ENCODE measurements at regions not wholly inside any gene's neighbourhood (a gene's known extent, or its start where the extent isn't known, plus 50 kb on each side); places are given as distances from the start of the nearest gene placed in this dataset.

GRCh38 chr12:58719161-58719560, 201.1 kb downstream of the LRIG3 start:
- H3K4me3 ChIP-seq (replicated peaks in 1 of 2; ENCODE audit: low read depth in 1 of 2, low read length in 2 of 2) = no peak overlapping the region
- H3K4me1 ChIP-seq (ENCODE audit: control insufficient read depth in 1 of 2, insufficient read depth in 2 of 2, low read length in 2 of 2) = no peaks in the 10 kb centered on the region
- RAD21 ChIA-PET (ENCODE audit: low non-redundant PET in 1 of 2, low total read pairs in 2 of 2, uncharacterized antibody in 2 of 2, unreplicated experiment in 2 of 2) = no interaction called here
- intact Hi-C loops (cut with micrococcal nuclease) = no loop called here
- H3K9me3 ChIP-seq (ENCODE audit: control insufficient read depth in 1 of 2, insufficient read depth in 1 of 2, low read depth in 1 of 2, low read length in 2 of 2) = no peaks in the 10 kb centered on the region
- CTCF ChIA-PET = no interaction called here
- no peaks in the 10 kb centered on the region for H3K79me2 ChIP-seq (ENCODE audit: insufficient read depth, low read length)
- no peak for TF ChIP-seq ZNF274 (IDR thresholded peaks at IDR 0.05; ENCODE audit: low read depth, low read length)
- no peak for TF ChIP-seq SRF (IDR thresholded peaks at IDR 0.05; ENCODE audit: low read depth)
- no peak for TF ChIP-seq JUND (IDR thresholded peaks at IDR 0.05)
- no peak for TF ChIP-seq CBX3 (IDR thresholded peaks at IDR 0.05; ENCODE audit: low read depth)
- TF ChIP-seq, protein P1, sequence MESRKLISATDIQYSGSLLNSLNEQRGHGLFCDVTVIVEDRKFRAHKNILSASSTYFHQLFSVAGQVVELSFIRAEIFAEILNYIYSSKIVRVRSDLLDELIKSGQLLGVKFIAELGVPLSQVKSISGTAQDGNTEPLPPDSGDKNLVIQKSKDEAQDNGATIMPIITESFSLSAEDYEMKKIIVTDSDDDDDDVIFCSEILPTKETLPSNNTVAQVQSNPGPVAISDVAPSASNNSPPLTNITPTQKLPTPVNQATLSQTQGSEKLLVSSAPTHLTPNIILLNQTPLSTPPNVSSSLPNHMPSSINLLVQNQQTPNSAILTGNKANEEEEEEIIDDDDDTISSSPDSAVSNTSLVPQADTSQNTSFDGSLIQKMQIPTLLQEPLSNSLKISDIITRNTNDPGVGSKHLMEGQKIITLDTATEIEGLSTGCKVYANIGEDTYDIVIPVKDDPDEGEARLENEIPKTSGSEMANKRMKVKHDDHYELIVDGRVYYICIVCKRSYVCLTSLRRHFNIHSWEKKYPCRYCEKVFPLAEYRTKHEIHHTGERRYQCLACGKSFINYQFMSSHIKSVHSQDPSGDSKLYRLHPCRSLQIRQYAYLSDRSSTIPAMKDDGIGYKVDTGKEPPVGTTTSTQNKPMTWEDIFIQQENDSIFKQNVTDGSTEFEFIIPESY (IDR thresholded peaks at IDR 0.05; ENCODE audit: extremely low read depth, insufficient replicate concordance, low read length) = no peak
- TF ChIP-seq FOSL1 (IDR thresholded peaks at IDR 0.05; ENCODE audit: low read depth) = no peak
- no peak for TF ChIP-seq ZFX (IDR thresholded peaks at IDR 0.05)
- no peak for TF ChIP-seq EZH2 (IDR thresholded peaks at IDR 0.05)
- TF ChIP-seq EGR1 (IDR thresholded peaks at IDR 0.05; ENCODE audit: low read depth) = no peak
- no peak for TF ChIP-seq YY1 (IDR thresholded peaks at IDR 0.05; ENCODE audit: extremely low read depth, insufficient replicate concordance, low read depth, low read length)
- no peak for TF ChIP-seq REST (IDR thresholded peaks at IDR 0.05; ENCODE audit: low read depth)
- no peak for TF ChIP-seq TCF7L2 (IDR thresholded peaks at IDR 0.05; ENCODE audit: borderline replicate concordance, extremely low read depth, insufficient read depth, insufficient read length)
- TF ChIP-seq ATF3 (IDR thresholded peaks at IDR 0.05) = no peak
- TF ChIP-seq CEBPB (IDR thresholded peaks at IDR 0.05; ENCODE audit: low read depth) = no peak
- TF ChIP-seq, protein P2, sequence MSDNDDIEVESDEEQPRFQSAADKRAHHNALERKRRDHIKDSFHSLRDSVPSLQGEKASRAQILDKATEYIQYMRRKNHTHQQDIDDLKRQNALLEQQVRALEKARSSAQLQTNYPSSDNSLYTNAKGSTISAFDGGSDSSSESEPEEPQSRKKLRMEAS (IDR thresholded peaks at IDR 0.05) = no peak
- H2AFZ ChIP-seq (ENCODE audit: low read depth, low read length, poor library complexity, severe bottlenecking) = no peak overlapping the region
- BruUV-seq (replicated peaks) = no TSS peak
- H3K4me2 ChIP-seq (ENCODE audit: low read length) = no peak overlapping the region
- no peak for ATAC-seq
- H3K9ac ChIP-seq (ENCODE audit: low read length) = no peak overlapping the region
- DNase-seq (ENCODE audit: low read depth, low spot score) = no peak
- no peaks in the 10 kb centered on the region for H3K36me3 ChIP-seq (ENCODE audit: control insufficient read depth in 1 of 2, insufficient read depth in 2 of 2, low read length in 2 of 2)
- POLR2A ChIA-PET = no interaction called here
- H3K27ac ChIP-seq (ENCODE audit: low read depth, low read length) = no peak overlapping the region
- no peaks in the 10 kb centered on the region for H4K20me1 ChIP-seq (ENCODE audit: insufficient read depth)
- no peaks in the 10 kb centered on the region for H3K27me3 ChIP-seq (ENCODE audit: insufficient read depth, low read length)
- H3K9me2 ChIP-seq (ENCODE audit: insufficient read depth) = no peaks in the 10 kb centered on the region
